Natural killer cell (primary cell): ENCODE measurements at regions not wholly inside any gene's neighbourhood (a gene's known extent, or its start where the extent isn't known, plus 50 kb on each side); places are given as distances from the start of the nearest gene placed in this dataset.

Experiments used
- ATAC-seq, 3 donors: fragments of 150-1000 bp in 2 of 3; fragments of 200-7000 bp in 1 of 3; cut with Tn5 transposase; 1 replicate in 1 of 3; 2 replicates in 2 of 3; pipeline ENCODE4 v1.10.0; 2021; ENCODE audit warnings: mild to moderate bottlenecking in 2 of 3, moderate library complexity in 2 of 3
- DNase-seq, 2 donors: peaks; one replicate each; pipeline versions ENCODE4 v3.0.0 to v3.0.0-alpha.2; 2013 to 2021; ENCODE audit warnings: mixed read lengths in 1 of 2
- H3K27ac ChIP-seq: one replicate; pipeline ENCODE4 v1.5.1; 2013; ENCODE audit warnings: mild to moderate bottlenecking, low read length
- H3K27me3 ChIP-seq: one replicate; pipeline ENCODE4 v1.6.1; 2013; ENCODE audit warnings: low read length; ENCODE audit not compliant: control insufficient read depth, insufficient read depth
- H3K36me3 ChIP-seq: one replicate; pipeline ENCODE4 v1.6.1; 2013; ENCODE audit warnings: low read length; ENCODE audit not compliant: control insufficient read depth, insufficient read depth
- H3K4me1 ChIP-seq: one replicate; pipeline ENCODE4 v1.6.1; 2013; ENCODE audit warnings: low read length; ENCODE audit not compliant: control insufficient read depth, insufficient read depth
- H3K4me3 ChIP-seq: one replicate; pipeline ENCODE4 v1.5.1; 2013; ENCODE audit warnings: low read length
- H3K9me3 ChIP-seq: one replicate; pipeline ENCODE4 v1.6.1; 2013; ENCODE audit warnings: low read length; ENCODE audit not compliant: control insufficient read depth, insufficient read depth
- H3K27ac Mint-ChIP-seq, 2 donors: one replicate each; pipeline ENCODE4 v1.8.0; 2022; ENCODE audit warnings: mild to moderate bottlenecking in 2 of 2, mixed read lengths in 2 of 2, moderate library complexity in 1 of 2
- H3K27me3 Mint-ChIP-seq, 2 donors: one replicate each; pipeline ENCODE4 v1.8.0; 2022; ENCODE audit warnings: low read depth in 2 of 2, mixed read lengths in 2 of 2
- H3K36me3 Mint-ChIP-seq: one replicate; pipeline ENCODE4 v1.8.0; 2022; ENCODE audit warnings: mixed read lengths
- H3K4me1 Mint-ChIP-seq, 2 donors: one replicate each; pipeline ENCODE4 v1.8.0; 2022; ENCODE audit warnings: mixed read lengths in 2 of 2
- H3K4me3 Mint-ChIP-seq: one replicate; pipeline ENCODE4 v1.8.0; 2022; ENCODE audit warnings: mild to moderate bottlenecking, moderate library complexity, mixed read lengths
- H3K9me3 Mint-ChIP-seq, 2 donors: one replicate each; pipeline ENCODE4 v1.8.0; 2022; ENCODE audit warnings: mixed read lengths in 2 of 2
- CTCF ChIP-seq: fragments of 200-600 bp; IDR thresholded peaks from one replicate; pipeline ENCODE4 v1.8.0; 2022; ENCODE audit warnings: antibody characterized with exemption
- WGBS: methylation state at CpG from one replicate; pipeline ENCODE4 v1.1.7; 2013; ENCODE audit warnings: missing lambda C conversion rate; ENCODE audit not compliant: insufficient coverage; 5-methylcytosine and 5-hydroxymethylcytosine counted together
- intact Hi-C: fragments of 100-400 bp; cut with micrococcal nuclease; formaldehyde crosslinking; loops from one replicate; pipeline ENCODE4 v1.14.2; 2022

- Mint-ChIP-seq H3K4me1 (no peaks in the 10 kb centered on the region), H3K27ac (no peak overlapping the region), H3K36me3 (no peaks in the 10 kb centered on the region), H3K9me3 (no peaks in the 10 kb centered on the region), H3K27me3 (peaks cover 17 to 21% of the 10 kb centered on the region in 2 donors), H3K4me3 (no peak overlapping the region)
- Histone ChIP-seq H3K9me3 (no peaks in the 10 kb centered on the region), H3K4me1 (no peaks in the 10 kb centered on the region), H3K4me3 (no peak overlapping the region), H3K27me3 (no peaks in the 10 kb centered on the region), H3K36me3 (no peaks in the 10 kb centered on the region), H3K27ac (no peak overlapping the region)
- WGBS = 60% methylated on average over 1 of the region's 1 CpG
- TF ChIP-seq CTCF = no peak
- intact Hi-C loops = loop anchor here (5.0 kb wide), 1 partner anchor 429 kb away; no protein-coding TSS in a partner anchor
- ATAC-seq (no peak), DNase-seq (no peak)
These were observed 111.2 kb downstream of the SEM1 start for GRCh38 chr7:96598421-96598820.

- 59% methylated on average over 6 of the region's 6 CpGs for WGBS
- peaks cover 16 to 36% of the 10 kb centered on the region in 2 donors for H3K27me3 Mint-ChIP-seq
- intact Hi-C loops = loop anchor here (5.0 kb wide), 1 partner anchor 431 kb away; no protein-coding TSS in a partner anchor
These were observed 113.4 kb downstream of the SEM1 start for GRCh38 chr7:96596120-96596826.

GRCh38 chr7:96591900-96592676 is 117.6 kb downstream of the SEM1 start:
- Histone ChIP-seq H3K36me3 (no peaks in the 10 kb centered on the region), H3K27me3 (no peaks in the 10 kb centered on the region), H3K27ac (no peak overlapping the region), H3K4me3 (no peak overlapping the region), H3K4me1 (no peaks in the 10 kb centered on the region), H3K9me3 (no peaks in the 10 kb centered on the region)
- Mint-ChIP-seq H3K27ac (no peak overlapping the region), H3K27me3 (peaks cover 14 to 27% of the 10 kb centered on the region in 2 donors), H3K36me3 (no peaks in the 10 kb centered on the region), H3K4me1 (no peaks in the 10 kb centered on the region), H3K4me3 (peak overlapping the region; percentile 31), H3K9me3 (no peaks in the 10 kb centered on the region)
- no peak for TF ChIP-seq CTCF
- DNase-seq (no peak), ATAC-seq (no peak)
- intact Hi-C loops = no loop called here
- 79% methylated on average over 13 of the region's 15 CpGs for WGBS

More at GRCh38 chr7:96596120-96596826, 113.4 kb downstream of the SEM1 start:
- no peak for TF ChIP-seq CTCF
- Histone ChIP-seq H3K27me3 (no peaks in the 10 kb centered on the region), H3K9me3 (no peaks in the 10 kb centered on the region), H3K36me3 (no peaks in the 10 kb centered on the region), H3K4me1 (no peaks in the 10 kb centered on the region), H3K27ac (no peak overlapping the region), H3K4me3 (no peak overlapping the region)
- no peak for ATAC-seq
- Mint-ChIP-seq H3K4me3 (no peak overlapping the region), H3K27ac (no peak overlapping the region), H3K4me1 (no peaks in the 10 kb centered on the region), H3K36me3 (no peaks in the 10 kb centered on the region), H3K9me3 (no peaks in the 10 kb centered on the region)
- DNase-seq = peak in 1 of 2 donors; percentile 7
